HCT116 (cell line): ENCODE measurements at regions not wholly inside any gene's neighbourhood (a gene's known extent, or its start where the extent isn't known, plus 50 kb on each side); places are given as distances from the start of the nearest gene placed in this dataset.

Experiments used
- ATAC-seq: fragments of 200-7000 bp; cut with Tn5 transposase; 2 replicates; pipeline ENCODE4 v1.9.1; 2020; ENCODE audit warnings: mild to moderate bottlenecking, moderate library complexity
- BruUV-seq: library from RNA; stranded (reverse); fragments of 400-500 nt; replicated peaks from 2 replicates; lab custom pipeline; 2021; lab: Mats Ljungman, UMichigan
- CTCF ChIA-PET: fragments of 300-600 bp; sonication (Branson Sonifier 250); formaldehyde crosslinking; loops from one replicate; lab custom pipeline; 2021; ENCODE audit warnings: antibody characterized with exemption; lab: Charles Lee
- POLR2A ChIA-PET: fragments of 300-600, 350-600 bp; sonication (Branson Sonifier 250); formaldehyde crosslinking; loops from one replicate; lab custom pipeline; 2021; ENCODE audit warnings: antibody characterized with exemption; lab: Charles Lee
- RAD21 ChIA-PET, 2 experiments: fragments of 300-600 bp; sonication (Branson Sonifier 250); formaldehyde crosslinking; loops; one replicate each; lab custom pipeline; 2023; ENCODE audit warnings: low total read pairs in 2 of 2; ENCODE audit not compliant: uncharacterized antibody in 2 of 2, unreplicated experiment in 2 of 2, low non-redundant PET in 1 of 2; lab: Charles Lee
- DNase-seq: peaks from one replicate; pipeline ENCODE4 v3.0.0-alpha.2; 2010; ENCODE audit warnings: low read depth, low spot score
- H2AFZ ChIP-seq: fragments of 200-600 bp; shearing (Covaris generic), sonication (generic); 2 replicates; pipeline ENCODE4 v1.6.1; 2017; ENCODE audit warnings: low read depth, mixed run types, mixed read lengths, antibody characterized with exemption, low read length; ENCODE audit not compliant: poor library complexity, severe bottlenecking
- H3K27ac ChIP-seq: 2 replicates; pipeline ENCODE4 v1.5.1; 2012; ENCODE audit warnings: low read depth, low read length
- H3K27me3 ChIP-seq: fragments of 200-600 bp; sonication (generic); 2 replicates; pipeline ENCODE4 v1.6.1; 2016; ENCODE audit warnings: mixed run types, low read length, mixed read lengths; ENCODE audit not compliant: insufficient read depth
- H3K36me3 ChIP-seq, 2 experiments: fragments of 200-500 bp in 1 of 2; fragments of 200-600 bp in 1 of 2; sonication (Bioruptor generic) in 1 of 2; sonication (generic) in 1 of 2; 2 replicates each; pipeline versions ENCODE4 v1.5.1 to v1.6.1; 2014 to 2016; ENCODE audit warnings: low read length in 2 of 2, inconsistent platforms in 1 of 2, mixed read lengths in 1 of 2, mixed run types in 1 of 2; ENCODE audit not compliant: insufficient read depth in 2 of 2, control insufficient read depth in 1 of 2
- H3K4me1 ChIP-seq, 2 experiments: fragments of 200-600 bp in 1 of 2; sonication (generic) in 1 of 2; 2 replicates each; pipeline versions ENCODE4 v1.5.1 to v1.6.1; 2012 to 2017; ENCODE audit warnings: low read length in 2 of 2, inconsistent platforms in 1 of 2, mild to moderate bottlenecking in 1 of 2, mixed read lengths in 1 of 2, mixed run types in 1 of 2, moderate library complexity in 1 of 2; ENCODE audit not compliant: insufficient read depth in 2 of 2, control insufficient read depth in 1 of 2
- H3K4me2 ChIP-seq: fragments of 200-600 bp; sonication (generic); 2 replicates; pipeline ENCODE4 v1.6.1; 2017; ENCODE audit warnings: mixed run types, low read length, mixed read lengths
- H3K4me3 ChIP-seq, 2 experiments: fragments of 200-600 bp in 1 of 2; sonication (generic) in 1 of 2; replicated peaks in 1 of 2; 2 replicates each; pipeline ENCODE4 v1.5.1; 2011 to 2016; ENCODE audit warnings: low read length in 2 of 2, control low read depth in 1 of 2, low read depth in 1 of 2, mild to moderate bottlenecking in 1 of 2, mixed read lengths in 1 of 2, mixed run types in 1 of 2
- H3K79me2 ChIP-seq: fragments of 200-600 bp; sonication (generic); 2 replicates; pipeline ENCODE4 v1.6.1; 2017; ENCODE audit warnings: mild to moderate bottlenecking, mixed run types, low read length, moderate library complexity, mixed read lengths; ENCODE audit not compliant: insufficient read depth
- H3K9ac ChIP-seq: fragments of 200-600 bp; sonication (generic); 2 replicates; pipeline ENCODE4 v1.6.1; 2016; ENCODE audit warnings: low read length, mixed read lengths
- H3K9me2 ChIP-seq: fragments of 200-600 bp; sonication (generic), shearing (Covaris generic); 2 replicates; pipeline ENCODE4 v1.6.1; 2017; ENCODE audit warnings: mixed run types, mild to moderate bottlenecking, moderate library complexity; ENCODE audit not compliant: insufficient read depth
- H3K9me3 ChIP-seq, 2 experiments: fragments of 200-500 bp in 1 of 2; fragments of 200-600 bp in 1 of 2; sonication (Bioruptor generic) in 1 of 2; sonication (generic) in 1 of 2; 2 replicates each; pipeline ENCODE4 v1.6.1; 2014 to 2017; ENCODE audit warnings: low read length in 2 of 2, mixed read lengths in 2 of 2, inconsistent platforms in 1 of 2, low read depth in 1 of 2, mild to moderate bottlenecking in 1 of 2, mixed run types in 1 of 2, moderate library complexity in 1 of 2; ENCODE audit not compliant: control insufficient read depth in 1 of 2, insufficient read depth in 1 of 2
- H4K20me1 ChIP-seq: fragments of 200-600 bp; sonication (generic), shearing (Covaris generic); 2 replicates; pipeline ENCODE4 v1.6.1; 2017; ENCODE audit warnings: mixed run types, mild to moderate bottlenecking, moderate library complexity; ENCODE audit not compliant: insufficient read depth
- ATF3 ChIP-seq: IDR thresholded peaks from 2 replicates; pipeline ENCODE4 v1.6.1; 2012
- CEBPB ChIP-seq: IDR thresholded peaks from 2 replicates; pipeline ENCODE4 v1.6.1; 2012; ENCODE audit warnings: low read depth
- EGR1 ChIP-seq: IDR thresholded peaks from 2 replicates; pipeline ENCODE4 v1.6.1; 2012; ENCODE audit warnings: low read depth
- ELF1 ChIP-seq: IDR thresholded peaks from 2 replicates; pipeline ENCODE4 v1.6.1; 2012; ENCODE audit warnings: low read depth, borderline replicate concordance
- EZH2 ChIP-seq: fragments of 200-600 bp; sonication (generic); IDR thresholded peaks from 2 replicates; pipeline ENCODE4 v1.6.1; 2017; ENCODE audit warnings: antibody characterized with exemption, mixed run types
- EZH2phosphoT487 ChIP-seq: fragments of 200-600 bp; IDR thresholded peaks from 2 replicates; pipeline ENCODE4 v1.6.1; 2018; ENCODE audit warnings: antibody characterized with exemption, borderline replicate concordance
- FOSL1 ChIP-seq: IDR thresholded peaks from 2 replicates; pipeline ENCODE4 v1.6.1; 2012; ENCODE audit warnings: low read depth
- JUND ChIP-seq: IDR thresholded peaks from 2 replicates; pipeline ENCODE4 v1.6.1; 2012
- POLR2AphosphoS5 ChIP-seq: IDR thresholded peaks from 2 replicates; pipeline ENCODE4 v1.6.1; 2011; ENCODE audit warnings: mild to moderate bottlenecking, low read depth, low read length, moderate library complexity
- SIN3A ChIP-seq: IDR thresholded peaks from 2 replicates; pipeline ENCODE4 v1.6.1; 2012; ENCODE audit warnings: low read depth
- SP1 ChIP-seq: IDR thresholded peaks from 2 replicates; pipeline ENCODE4 v1.6.1; 2012; ENCODE audit warnings: low read depth
- SRF ChIP-seq: IDR thresholded peaks from 2 replicates; pipeline ENCODE4 v1.6.1; 2012; ENCODE audit warnings: low read depth
- TCF7L2 ChIP-seq: IDR thresholded peaks from 2 replicates; pipeline ENCODE4 v1.7.0; 2011; ENCODE audit warnings: borderline replicate concordance, inconsistent platforms; ENCODE audit not compliant: insufficient read depth, insufficient read length; ENCODE audit errors: extremely low read depth
- YY1 ChIP-seq: IDR thresholded peaks from 2 replicates; pipeline ENCODE4 v1.6.1; 2011; ENCODE audit warnings: low read length, low read depth, moderate library complexity, mild to moderate bottlenecking; ENCODE audit not compliant: insufficient replicate concordance; ENCODE audit errors: extremely low read depth
- ZBTB33 ChIP-seq: IDR thresholded peaks from 2 replicates; pipeline ENCODE4 v1.6.1; 2011; ENCODE audit warnings: mild to moderate bottlenecking, low read length, moderate library complexity; ENCODE audit not compliant: insufficient replicate concordance; ENCODE audit errors: extremely low read depth
- ZFX ChIP-seq: fragments of 450-650 bp; IDR thresholded peaks from 2 replicates; pipeline ENCODE4 v1.6.1; 2017
- ZNF274 ChIP-seq: fragments of 200-500 bp; sonication (Bioruptor generic); IDR thresholded peaks from 2 replicates; pipeline ENCODE4 v1.6.1; 2014; ENCODE audit warnings: mild to moderate bottlenecking, low read depth, low read length, inconsistent platforms
- intact Hi-C: fragments of 100-400 bp; cut with micrococcal nuclease; formaldehyde crosslinking; loops from 2 replicates; pipeline ENCODE4 v1.10.0; 2022

GRCh38 chr21:31410499-31411131 lies 66.6 kb upstream of the TIAM1 start (continued):
- TF ChIP-seq ZBTB33 (no peak), EGR1 (no peak), YY1 (no peak), POLR2AphosphoS5 (no peak), TCF7L2 (no peak), JUND (no peak)
- TF ChIP-seq, all 23 proteins: peak for 0

- Histone ChIP-seq H3K79me2 (no peaks in the 10 kb centered on the region), H3K4me1 (peaks cover 2 to 11% of the 10 kb centered on the region in 2 experiments; a peak in 1 of 4 replicates), H3K36me3 (no peaks in the 10 kb centered on the region), H3K9ac (no peak overlapping the region), H2AFZ (no peak overlapping the region), H3K9me3 (no peaks in the 10 kb centered on the region), H3K4me2 (no peak overlapping the region), H4K20me1 (no peaks in the 10 kb centered on the region), H3K9me2 (no peaks in the 10 kb centered on the region), H3K27ac (no peak overlapping the region), H3K4me3 (no peak overlapping the region), H3K27me3 (no peaks in the 10 kb centered on the region)
- ATAC-seq = no peak; the same call in 1 of the 2 replicates
- CTCF ChIA-PET = no interaction called here
- POLR2A ChIA-PET = no interaction called here
- DNase-seq = no peak
- RAD21 ChIA-PET = no interaction called here
- no TSS peak for BruUV-seq
- intact Hi-C loops = no loop called here
- no peak for TF ChIP-seq EZH2
- no peak for TF ChIP-seq SRF
- TF ChIP-seq ATF3 = no peak
- no peak for TF ChIP-seq CEBPB
- no peak for TF ChIP-seq EGR1
- no peak for TF ChIP-seq ZNF274
- TF ChIP-seq SP1 = no peak
- no peak for TF ChIP-seq EZH2phosphoT487
- no peak for TF ChIP-seq SIN3A
- TF ChIP-seq FOSL1 = no peak
- no peak for TF ChIP-seq ZBTB33
- TF ChIP-seq YY1 = no peak
- no peak for TF ChIP-seq TCF7L2
- TF ChIP-seq ELF1 = no peak
- TF ChIP-seq JUND = no peak
- TF ChIP-seq POLR2AphosphoS5 = no peak
- no peak for TF ChIP-seq ZFX
These were observed 65.9 kb upstream of the TIAM1 start for GRCh38 chr21:31409831-31410487.
